Spleen (tissue), 11 donors: ENCODE measurements at regions not wholly inside any gene's neighbourhood (a gene's known extent, or its start where the extent isn't known, plus 50 kb on each side); places are given as distances from the start of the nearest gene placed in this dataset.

Source experiments
- DNase-seq: peaks from one replicate; pipeline ENCODE4 v3.0.0-alpha.2; 2020
- H3K27ac ChIP-seq, 8 donors: fragments of 200-600 bp; sonication (generic) in 7 of 8; 1 replicate in 4 of 8; 2 replicates in 4 of 8; pipeline versions ENCODE4 v1.5.0 to v1.8.0; 2016 to 2021; ENCODE audit warnings: inconsistent platforms in 4 of 8, mild to moderate bottlenecking in 4 of 8, moderate library complexity in 1 of 8
- H3K27me3 ChIP-seq, 7 donors: fragments of 200-600 bp; sonication (generic) in 6 of 7; replicated peaks in 1 of 7; 1 replicate in 4 of 7; 2 replicates in 3 of 7; pipeline versions ENCODE4 v1.5.0 to v1.8.0; 2016 to 2021; ENCODE audit warnings: inconsistent platforms in 3 of 7, mild to moderate bottlenecking in 1 of 7
- H3K36me3 ChIP-seq, 6 donors: fragments of 200-600 bp; sonication (generic) in 5 of 6; 1 replicate in 4 of 6; 2 replicates in 2 of 6; pipeline versions ENCODE4 v1.5.0 to v1.8.0; 2016 to 2021; ENCODE audit warnings: inconsistent platforms in 2 of 6
- H3K4me1 ChIP-seq, 6 donors: fragments of 200-600 bp; sonication (generic) in 5 of 6; 1 replicate in 3 of 6; 2 replicates in 3 of 6; pipeline versions ENCODE4 v1.5.0 to v1.8.0; 2016 to 2021; ENCODE audit warnings: inconsistent platforms in 3 of 6
- H3K4me3 ChIP-seq, 8 donors: fragments of 200-600 bp; sonication (generic) in 7 of 8; 1 replicate in 4 of 8; 2 replicates in 4 of 8; pipeline versions ENCODE4 v1.5.0 to v1.8.0; 2016 to 2021; ENCODE audit warnings: inconsistent platforms in 4 of 8, mild to moderate bottlenecking in 4 of 8, moderate library complexity in 2 of 8
- H3K9me3 ChIP-seq, 8 donors: fragments of 200-600 bp; sonication (generic) in 7 of 8; 1 replicate in 4 of 8; 2 replicates in 4 of 8; pipeline versions ENCODE4 v1.5.0 to v1.8.0; 2016 to 2021; ENCODE audit warnings: inconsistent platforms in 4 of 8
- CTCF ChIP-seq, 11 experiments: fragments of 200-600 bp in 7 of 11; fragments of 450-650 bp in 4 of 11; sonication (generic) in 4 of 11; IDR thresholded peaks in 8 of 11; conservative IDR thresholded peaks in 3 of 11; 1 replicate in 7 of 11; 2 replicates in 4 of 11; pipeline versions ENCODE4 v1.4.0 to v1.8.0; 2016 to 2021; ENCODE audit warnings: antibody characterized with exemption in 11 of 11, inconsistent platforms in 4 of 11, mild to moderate bottlenecking in 1 of 11
- POLR2A ChIP-seq, 3 donors: fragments of 450-650 bp; IDR thresholded peaks; one replicate each; pipeline ENCODE4 v1.5.1; 2017; ENCODE audit warnings: antibody characterized with exemption in 3 of 3, mild to moderate bottlenecking in 1 of 3
- POLR2AphosphoS5 ChIP-seq, 3 donors: sonication (generic); formaldehyde crosslinking; IDR thresholded peaks; one replicate each; pipeline ENCODE4 v1.5.1; 2017; ENCODE audit warnings: antibody characterized with exemption in 3 of 3
- WGBS, 5 donors: extraction: QIAGEN DNeasy Blood & Tissue Kit in 3 of 5; methylation state at CpG; one replicate each; pipeline versions ENCODE4 v1.1.5 to v1.1.7; 2013 to 2018; 5-methylcytosine and 5-hydroxymethylcytosine counted together
- intact Hi-C: fragments of 100-400 bp; cut with DNase I; formaldehyde crosslinking; loops from one replicate; pipeline ENCODE4 v1.15.0; 2023; ENCODE audit warnings: low total_unique reads
- donor health status: healthy with polysubstance abuse.
- donor health status: DM: no; HTN: no; CAD: no; lungs with moderate emphysema.
- donor health status: DM: no; HTN: no; CAD: no.
- donor health status: Bipolar disorder and iron deficiency.
- donor health status: healthy.
- donor health status: DM: no; HTN: no; CAD: no.
- donor health status: DM: yes; HTN: yes; CAD: no.

- Histone ChIP-seq H3K4me1 (peaks cover 0 to 18% (median 4%) of the 10 kb centered on the region in 6 donors), H3K27ac (no peak overlapping the region), H3K36me3 (no peaks in the 10 kb centered on the region), H3K4me3 (no peak overlapping the region), H3K27me3 (no peaks in the 10 kb centered on the region), H3K9me3 (no peaks in the 10 kb centered on the region)
- TF ChIP-seq POLR2A (IDR thresholded peaks at IDR 0.05) (no peak), CTCF (IDR thresholded peaks at IDR 0.05 in 8 of 11, conservative IDR thresholded peaks at IDR 0.05 in 3 of 11) (no peak), POLR2AphosphoS5 (IDR thresholded peaks at IDR 0.05) (no peak)
- intact Hi-C loops, result no loop called here
- WGBS, 5 donors, result 54 to 80% (median 72%) methylated on average over 2 of the region's 2 CpGs
- no peak for DNase-seq
Measured at GRCh38 chr14:38127356-38127755, 80.3 kb upstream of the SSTR1 start.

- WGBS, 5 donors, result 68 to 82% (median 76%) methylated on average over 3 of the region's 3 CpGs
- Histone ChIP-seq H3K27me3 (no peaks in the 10 kb centered on the region), H3K27ac (no peak overlapping the region), H3K4me3 (no peak overlapping the region), H3K36me3 (no peaks in the 10 kb centered on the region), H3K9me3 (no peaks in the 10 kb centered on the region), H3K4me1 (peaks cover 0 to 16% (median 4%) of the 10 kb centered on the region in 6 donors)
- TF ChIP-seq CTCF (IDR thresholded peaks at IDR 0.05 in 8 of 11, conservative IDR thresholded peaks at IDR 0.05 in 3 of 11) (no peak), POLR2AphosphoS5 (IDR thresholded peaks at IDR 0.05) (no peak), POLR2A (IDR thresholded peaks at IDR 0.05) (no peak)
- intact Hi-C loops, result no loop called here
- no peak for DNase-seq
Measured at GRCh38 chr14:38127784-38128183, 79.9 kb upstream of the SSTR1 start.

DNA sequence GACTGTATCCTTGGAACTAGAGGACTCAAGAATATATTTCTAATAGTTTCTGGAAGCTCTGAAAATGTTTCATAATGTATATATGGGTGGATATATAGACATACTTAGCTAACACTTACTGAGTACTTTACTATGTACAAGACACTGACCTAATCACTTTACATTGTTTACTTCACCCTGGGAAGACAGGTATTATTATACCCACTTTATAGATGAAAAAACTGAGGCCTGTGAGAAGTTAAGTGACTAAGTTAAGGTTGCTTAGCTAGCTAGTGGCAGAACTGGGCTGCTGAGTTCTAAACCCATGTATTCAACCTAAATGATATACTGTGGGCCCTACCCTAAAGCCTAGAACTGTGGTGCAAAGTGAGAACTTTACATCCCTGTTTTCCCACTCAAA, 79.1 kb upstream of the SSTR1 start:
- Histone ChIP-seq H3K4me3 (no peak overlapping the region), H3K27me3 (no peaks in the 10 kb centered on the region), H3K36me3 (no peaks in the 10 kb centered on the region), H3K9me3 (no peaks in the 10 kb centered on the region), H3K27ac (no peak overlapping the region), H3K4me1 (peaks cover 0 to 16% (median 4%) of the 10 kb centered on the region in 6 donors)
- TF ChIP-seq POLR2AphosphoS5 (IDR thresholded peaks at IDR 0.05) (no peak), POLR2A (IDR thresholded peaks at IDR 0.05) (no peak), CTCF (IDR thresholded peaks at IDR 0.05 in 8 of 11, conservative IDR thresholded peaks at IDR 0.05 in 3 of 11) (no peak)
- DNase-seq, result no peak
- intact Hi-C loops, result no loop called here

DNA sequence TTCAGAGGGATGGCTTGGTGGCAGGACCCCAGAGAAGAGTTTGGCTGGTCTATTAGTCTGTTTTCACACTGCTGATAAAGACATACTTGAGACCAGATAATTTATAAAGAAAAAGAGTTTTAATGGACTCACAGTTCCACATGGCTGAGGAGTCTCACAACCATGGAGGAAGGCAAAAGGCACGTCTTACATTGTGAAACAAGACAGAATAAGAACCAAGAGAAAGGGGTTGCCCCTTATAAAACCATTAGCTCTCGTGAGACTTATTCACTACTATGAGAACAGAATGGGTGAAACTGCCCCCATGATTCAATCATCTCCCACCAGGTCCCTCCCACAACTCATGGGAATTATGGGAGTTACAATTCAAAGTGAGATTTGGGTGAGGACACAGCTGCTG, 78.5 kb upstream of the SSTR1 start:
- TF ChIP-seq POLR2A (IDR thresholded peaks at IDR 0.05) (no peak), CTCF (IDR thresholded peaks at IDR 0.05 in 8 of 11, conservative IDR thresholded peaks at IDR 0.05 in 3 of 11) (no peak), POLR2AphosphoS5 (IDR thresholded peaks at IDR 0.05) (no peak)
- no peak overlapping the region for H3K4me3 ChIP-seq
- H3K27ac ChIP-seq, result no peak overlapping the region
- no peaks in the 10 kb centered on the region for H3K9me3 ChIP-seq
- DNase-seq, result no peak
- no peaks in the 10 kb centered on the region for H3K36me3 ChIP-seq
- H3K27me3 ChIP-seq, result no peaks in the 10 kb centered on the region
- intact Hi-C loops, result no loop called here
- WGBS, 5 donors, result 77 to 95% (median 86%) methylated on average over 2 of the region's 2 CpGs
- peaks cover 0 to 16% (median 4%) of the 10 kb centered on the region in 6 donors for H3K4me1 ChIP-seq
